Liver (tissue), 3 donors: ENCODE measurements at regions not wholly inside any gene's neighbourhood (a gene's known extent, or its start where the extent isn't known, plus 50 kb on each side); places are given as distances from the start of the nearest gene placed in this dataset.

Experiments used
- HNF4A ChIP-seq, 2 donors: conservative IDR thresholded peaks; 2 replicates each; pipeline ENCODE4 v1.6.1; 2016; ENCODE audit warnings: antibody characterized with exemption in 2 of 2, mild to moderate bottlenecking in 2 of 2
- JUND ChIP-seq, 2 donors: IDR thresholded peaks; 2 replicates each; pipeline ENCODE4 v1.6.1; 2016; ENCODE audit warnings: antibody characterized with exemption in 2 of 2
- SP1 ChIP-seq: IDR thresholded peaks from 2 replicates; pipeline ENCODE4 v1.6.1; 2018; ENCODE audit warnings: antibody characterized with exemption, mild to moderate bottlenecking
- TAF1 ChIP-seq: conservative IDR thresholded peaks from 2 replicates; pipeline ENCODE4 v1.6.1; 2016; ENCODE audit warnings: antibody characterized with exemption, mild to moderate bottlenecking
- YY1 ChIP-seq: IDR thresholded peaks from 2 replicates; pipeline ENCODE4 v1.6.1; 2016; ENCODE audit warnings: antibody characterized with exemption, mild to moderate bottlenecking
- TF ChIP-seq, protein P1 (sequence below): fragments of 150-350 bp; IDR thresholded peaks from 2 replicates; pipeline ENCODE4 v1.5.1; 2017; ENCODE audit warnings: improper control_type of control experiment, low read depth, low read length; ENCODE audit not compliant: missing input control
- TF ChIP-seq, protein P2 (sequence below): IDR thresholded peaks from 2 replicates; pipeline ENCODE4 v1.6.1; 2016; ENCODE audit warnings: antibody characterized with exemption
- TF ChIP-seq, protein P3 (sequence below): IDR thresholded peaks from 2 replicates; pipeline ENCODE4 v1.6.1; 2016; ENCODE audit warnings: antibody characterized with exemption
- donor health status: healthy.
- donor health status: healthy.

DNA sequence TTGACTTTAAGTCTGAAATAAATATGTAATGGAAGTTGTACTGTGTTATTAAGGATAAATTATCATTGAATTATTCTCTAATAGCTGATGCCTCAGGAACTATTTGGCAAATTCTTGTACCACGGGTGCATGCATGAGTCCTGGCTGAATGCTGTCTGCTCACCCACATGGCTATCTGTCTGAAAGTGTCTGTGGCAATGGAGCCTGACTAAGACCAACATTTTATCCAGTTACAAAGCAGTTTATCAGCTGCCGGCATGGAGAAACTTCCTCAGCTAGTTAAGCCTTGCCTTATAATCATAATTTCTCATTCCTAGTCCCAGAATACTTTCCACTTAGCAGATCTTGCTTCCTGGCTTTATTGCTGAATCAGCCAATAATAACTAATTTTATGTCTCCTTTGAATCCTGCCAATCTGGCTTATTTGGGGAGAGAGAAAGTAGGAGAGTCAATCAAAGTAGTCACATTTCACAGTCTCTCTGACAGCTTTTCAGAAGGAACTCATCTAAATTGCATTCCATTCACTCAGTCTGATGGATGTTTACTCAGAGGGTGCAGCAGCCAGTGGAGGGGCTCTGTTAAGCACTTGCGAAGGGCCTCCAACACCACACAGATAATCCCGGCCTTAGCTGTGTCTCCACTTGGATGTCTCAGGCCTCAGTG lies 280.6 kb upstream of the CLEC14A start:
- TF ChIP-seq, protein P1, sequence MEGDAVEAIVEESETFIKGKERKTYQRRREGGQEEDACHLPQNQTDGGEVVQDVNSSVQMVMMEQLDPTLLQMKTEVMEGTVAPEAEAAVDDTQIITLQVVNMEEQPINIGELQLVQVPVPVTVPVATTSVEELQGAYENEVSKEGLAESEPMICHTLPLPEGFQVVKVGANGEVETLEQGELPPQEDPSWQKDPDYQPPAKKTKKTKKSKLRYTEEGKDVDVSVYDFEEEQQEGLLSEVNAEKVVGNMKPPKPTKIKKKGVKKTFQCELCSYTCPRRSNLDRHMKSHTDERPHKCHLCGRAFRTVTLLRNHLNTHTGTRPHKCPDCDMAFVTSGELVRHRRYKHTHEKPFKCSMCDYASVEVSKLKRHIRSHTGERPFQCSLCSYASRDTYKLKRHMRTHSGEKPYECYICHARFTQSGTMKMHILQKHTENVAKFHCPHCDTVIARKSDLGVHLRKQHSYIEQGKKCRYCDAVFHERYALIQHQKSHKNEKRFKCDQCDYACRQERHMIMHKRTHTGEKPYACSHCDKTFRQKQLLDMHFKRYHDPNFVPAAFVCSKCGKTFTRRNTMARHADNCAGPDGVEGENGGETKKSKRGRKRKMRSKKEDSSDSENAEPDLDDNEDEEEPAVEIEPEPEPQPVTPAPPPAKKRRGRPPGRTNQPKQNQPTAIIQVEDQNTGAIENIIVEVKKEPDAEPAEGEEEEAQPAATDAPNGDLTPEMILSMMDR = no peak
- TF ChIP-seq, protein P2, sequence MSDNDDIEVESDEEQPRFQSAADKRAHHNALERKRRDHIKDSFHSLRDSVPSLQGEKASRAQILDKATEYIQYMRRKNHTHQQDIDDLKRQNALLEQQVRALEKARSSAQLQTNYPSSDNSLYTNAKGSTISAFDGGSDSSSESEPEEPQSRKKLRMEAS = no peak
- TF ChIP-seq HNF4A (conservative IDR thresholded peaks at IDR 0.05) (no peak), JUND (IDR thresholded peaks at IDR 0.05) (no peak), YY1 (no peak), TAF1 (no peak), SP1 (no peak)
- TF ChIP-seq, protein P3, sequence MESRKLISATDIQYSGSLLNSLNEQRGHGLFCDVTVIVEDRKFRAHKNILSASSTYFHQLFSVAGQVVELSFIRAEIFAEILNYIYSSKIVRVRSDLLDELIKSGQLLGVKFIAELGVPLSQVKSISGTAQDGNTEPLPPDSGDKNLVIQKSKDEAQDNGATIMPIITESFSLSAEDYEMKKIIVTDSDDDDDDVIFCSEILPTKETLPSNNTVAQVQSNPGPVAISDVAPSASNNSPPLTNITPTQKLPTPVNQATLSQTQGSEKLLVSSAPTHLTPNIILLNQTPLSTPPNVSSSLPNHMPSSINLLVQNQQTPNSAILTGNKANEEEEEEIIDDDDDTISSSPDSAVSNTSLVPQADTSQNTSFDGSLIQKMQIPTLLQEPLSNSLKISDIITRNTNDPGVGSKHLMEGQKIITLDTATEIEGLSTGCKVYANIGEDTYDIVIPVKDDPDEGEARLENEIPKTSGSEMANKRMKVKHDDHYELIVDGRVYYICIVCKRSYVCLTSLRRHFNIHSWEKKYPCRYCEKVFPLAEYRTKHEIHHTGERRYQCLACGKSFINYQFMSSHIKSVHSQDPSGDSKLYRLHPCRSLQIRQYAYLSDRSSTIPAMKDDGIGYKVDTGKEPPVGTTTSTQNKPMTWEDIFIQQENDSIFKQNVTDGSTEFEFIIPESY = no peak
